GM12878 (cell line): ENCODE measurements at regions not wholly inside any gene's neighbourhood (a gene's known extent, or its start where the extent isn't known, plus 50 kb on each side); places are given as distances from the start of the nearest gene placed in this dataset.

Experiments
- ATAC-seq: fragments of 200-7000 bp; cut with Tn5 transposase; 3 replicates; pipeline ENCODE4 v1.9.1; 2020; ENCODE audit warnings: mild to moderate bottlenecking, moderate library complexity
- BruUV-seq: library from RNA; stranded (reverse); fragments of 400-500 nt; replicated peaks from 2 replicates; lab custom pipeline; 2021; lab: Mats Ljungman, UMichigan
- CTCF ChIA-PET: fragments of 300-600 bp; sonication (Branson Sonifier 250); formaldehyde crosslinking; extraction: SDS; loops from one replicate; lab custom pipeline; 2021; ENCODE audit warnings: inconsistent platforms; lab: Yijun Ruan, JAX
- POLR2A ChIA-PET: fragments of 350-600 bp; formaldehyde crosslinking; extraction: SDS; loops from one replicate; lab custom pipeline; 2021; ENCODE audit warnings: inconsistent platforms; lab: Charles Lee
- RAD21 ChIA-PET: fragments of 300-600 bp; sonication (Branson Sonifier 250); formaldehyde crosslinking; loops from one replicate; lab custom pipeline; 2023; ENCODE audit warnings: antibody characterized with exemption; ENCODE audit not compliant: unreplicated experiment; lab: Charles Lee
- SMC1A ChIA-PET: fragments of 300-600 bp; sonication (Branson Sonifier 250); formaldehyde crosslinking; loops from one replicate; lab custom pipeline; 2023; ENCODE audit not compliant: unreplicated experiment, uncharacterized antibody; lab: Charles Lee
- DNase-seq: peaks from one replicate; pipeline ENCODE4 v3.0.0-alpha.2; 2011; ENCODE audit warnings: low read depth, low spot score
- FAIRE-seq: peaks from 3 replicates; lab custom pipeline; 2011; peaks lifted over from hg19 to GRCh38; lab: Jason Lieb, UNC
- H2AFZ ChIP-seq: 2 replicates; pipeline ENCODE4 v1.6.0; 2011; ENCODE audit warnings: low read depth, low read length, control low read depth; ENCODE audit not compliant: control insufficient read depth
- H3K27ac ChIP-seq: 2 replicates; pipeline ENCODE4 v1.5.1; 2011; ENCODE audit warnings: control low read depth; ENCODE audit not compliant: control insufficient read depth, insufficient read depth
- H3K27me3 ChIP-seq, 2 experiments: replicated peaks in 1 of 2; 2 replicates each; pipeline versions ENCODE4 v1.6.0 to v1.6.1; 2011; ENCODE audit warnings: low read length in 1 of 2; ENCODE audit not compliant: control insufficient read depth in 2 of 2, insufficient read depth in 2 of 2
- H3K36me3 ChIP-seq, 2 experiments: 2 replicates each; pipeline ENCODE4 v1.5.1; 2011; ENCODE audit warnings: low read length in 1 of 2; ENCODE audit not compliant: control insufficient read depth in 2 of 2, insufficient read depth in 2 of 2
- H3K4me1 ChIP-seq: 2 replicates; pipeline ENCODE4 v1.6.1; 2011; ENCODE audit warnings: mild to moderate bottlenecking, low read length, moderate library complexity, mixed read lengths; ENCODE audit not compliant: control insufficient read depth, insufficient read depth
- H3K4me2 ChIP-seq: 2 replicates; pipeline ENCODE4 v1.6.0; 2011; ENCODE audit warnings: control low read depth; ENCODE audit not compliant: control insufficient read depth, insufficient read depth
- H3K4me3 ChIP-seq: fragments of 200-600 bp; sonication (generic); 2 replicates; pipeline ENCODE4 v1.5.1; 2016
- H3K79me2 ChIP-seq: 2 replicates; pipeline ENCODE4 v1.6.0; 2011; ENCODE audit warnings: low read length; ENCODE audit not compliant: control insufficient read depth, insufficient read depth
- H3K9ac ChIP-seq: 2 replicates; pipeline ENCODE4 v1.8.0; 2011; ENCODE audit warnings: low read length, control low read depth, mixed read lengths; ENCODE audit not compliant: control insufficient read depth, insufficient read depth
- H3K9me3 ChIP-seq: replicated peaks from 3 replicates; pipeline ENCODE4 v1.5.1; 2011; ENCODE audit warnings: mild to moderate bottlenecking, low read length; ENCODE audit not compliant: control insufficient read depth, insufficient read depth
- H4K20me1 ChIP-seq: 2 replicates; pipeline ENCODE4 v1.6.0; 2011; ENCODE audit not compliant: control insufficient read depth, insufficient read depth
- BCL11A ChIP-seq: IDR thresholded peaks from 2 replicates; pipeline ENCODE4 v1.6.1; 2011; ENCODE audit warnings: low read depth, low read length
- ESRRA ChIP-seq: IDR thresholded peaks from 2 replicates; pipeline ENCODE4 v1.6.1; 2012; ENCODE audit warnings: mild to moderate bottlenecking, low read length, improper control_type of control experiment
- IKZF2 ChIP-seq, 2 experiments: fragments of 450-650 bp; IDR thresholded peaks; 2 replicates each; pipeline ENCODE4 v1.6.1; 2017; ENCODE audit warnings: mild to moderate bottlenecking in 2 of 2, moderate library complexity in 2 of 2
- NFYB ChIP-seq: IDR thresholded peaks from 2 replicates; pipeline ENCODE4 v1.6.1; 2011; ENCODE audit warnings: low read depth, mild to moderate bottlenecking, low read length, improper control_type of control experiment, moderate library complexity; ENCODE audit not compliant: insufficient read depth
- RAD21 ChIP-seq: IDR thresholded peaks from 2 replicates; pipeline ENCODE4 v1.6.1; 2011; ENCODE audit warnings: mild to moderate bottlenecking, low read depth, low read length, moderate library complexity; ENCODE audit not compliant: insufficient read depth
- WGBS: methylation state at CpG from one replicate; pipeline ENCODE4 v1.1.6; 2016; ENCODE audit warnings: low lambda C conversion rate; ENCODE audit not compliant: insufficient replicate concordance, insufficient coverage; ENCODE audit errors: missing lambda C conversion rate; 5-methylcytosine and 5-hydroxymethylcytosine counted together
- in situ Hi-C: fragments of 300-500 bp; cut with MboI; formaldehyde crosslinking; loops from 9 replicates; pipeline ENCODE4 v1.14.3; 2018; ENCODE audit warnings: mixed read lengths
- intact Hi-C: fragments of 100-400 bp; cut with micrococcal nuclease; formaldehyde crosslinking; loops from one replicate; pipeline ENCODE4 v1.14.2; 2022; ENCODE audit not compliant: unreplicated experiment
- TF ChIP-seq, protein P1 (sequence below): fragments of 150-350 bp; IDR thresholded peaks from 2 replicates; pipeline ENCODE4 v1.6.1; 2016; ENCODE audit warnings: low read depth, low read length

GRCh38 chr6:112574190-112574589, 227.1 kb downstream of the RFPL4B start:
- ATAC-seq (no peak), FAIRE-seq (no peak), DNase-seq (no peak)
- 32% methylated on average over 3 of the region's 3 CpGs for WGBS
- Histone ChIP-seq H3K4me3 (no peak overlapping the region), H3K9ac (no peak overlapping the region), H3K79me2 (no peaks in the 10 kb centered on the region), H2AFZ (no peak overlapping the region), H3K27me3 (no peaks in the 10 kb centered on the region), H3K36me3 (no peaks in the 10 kb centered on the region), H3K4me2 (no peak overlapping the region), H4K20me1 (no peaks in the 10 kb centered on the region), H3K4me1 (no peaks in the 10 kb centered on the region), H3K27ac (no peak overlapping the region), H3K9me3 (no peaks in the 10 kb centered on the region)
- no TSS peak for BruUV-seq
- in situ Hi-C loops: no loop called here
- intact Hi-C loops: no loop called here
- CTCF ChIA-PET: no interaction called here
- TF ChIP-seq ESRRA: no peak
- TF ChIP-seq BCL11A: no peak
- TF ChIP-seq IKZF2 (IDR thresholded peaks at IDR 0.05): no peak
- no peak for TF ChIP-seq RAD21
- TF ChIP-seq, protein P1, sequence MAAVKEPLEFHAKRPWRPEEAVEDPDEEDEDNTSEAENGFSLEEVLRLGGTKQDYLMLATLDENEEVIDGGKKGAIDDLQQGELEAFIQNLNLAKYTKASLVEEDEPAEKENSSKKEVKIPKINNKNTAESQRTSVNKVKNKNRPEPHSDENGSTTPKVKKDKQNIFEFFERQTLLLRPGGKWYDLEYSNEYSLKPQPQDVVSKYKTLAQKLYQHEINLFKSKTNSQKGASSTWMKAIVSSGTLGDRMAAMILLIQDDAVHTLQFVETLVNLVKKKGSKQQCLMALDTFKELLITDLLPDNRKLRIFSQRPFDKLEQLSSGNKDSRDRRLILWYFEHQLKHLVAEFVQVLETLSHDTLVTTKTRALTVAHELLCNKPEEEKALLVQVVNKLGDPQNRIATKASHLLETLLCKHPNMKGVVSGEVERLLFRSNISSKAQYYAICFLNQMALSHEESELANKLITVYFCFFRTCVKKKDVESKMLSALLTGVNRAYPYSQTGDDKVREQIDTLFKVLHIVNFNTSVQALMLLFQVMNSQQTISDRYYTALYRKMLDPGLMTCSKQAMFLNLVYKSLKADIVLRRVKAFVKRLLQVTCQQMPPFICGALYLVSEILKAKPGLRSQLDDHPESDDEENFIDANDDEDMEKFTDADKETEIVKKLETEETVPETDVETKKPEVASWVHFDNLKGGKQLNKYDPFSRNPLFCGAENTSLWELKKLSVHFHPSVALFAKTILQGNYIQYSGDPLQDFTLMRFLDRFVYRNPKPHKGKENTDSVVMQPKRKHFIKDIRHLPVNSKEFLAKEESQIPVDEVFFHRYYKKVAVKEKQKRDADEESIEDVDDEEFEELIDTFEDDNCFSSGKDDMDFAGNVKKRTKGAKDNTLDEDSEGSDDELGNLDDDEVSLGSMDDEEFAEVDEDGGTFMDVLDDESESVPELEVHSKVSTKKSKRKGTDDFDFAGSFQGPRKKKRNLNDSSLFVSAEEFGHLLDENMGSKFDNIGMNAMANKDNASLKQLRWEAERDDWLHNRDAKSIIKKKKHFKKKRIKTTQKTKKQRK: no peak
- no peak for TF ChIP-seq NFYB
- RAD21 ChIA-PET: no interaction called here
- SMC1A ChIA-PET: no interaction called here
- POLR2A ChIA-PET: no interaction called here
